CD4-positive, alpha-beta T cell treated with Interleukin-6 for 4 hours (primary cell): ENCODE measurements at regions not wholly inside any gene's neighbourhood (a gene's known extent, or its start where the extent isn't known, plus 50 kb on each side); places are given as distances from the start of the nearest gene placed in this dataset.

Experiments
- DNase-seq: peaks from one replicate; pipeline ENCODE4 v3.0.0-alpha.2; 2020; ENCODE audit warnings: mixed read lengths

GRCh38 chr12:124426594-124427555 is 132.0 kb downstream of the RFLNA start:
- DNase-seq = no peak

- no peak for DNase-seq
Measured at GRCh38 chr12:124425667-124426066, 130.8 kb downstream of the RFLNA start.

- no peak for DNase-seq
Measured at GRCh38 chr12:124424516-124424905, 129.6 kb downstream of the RFLNA start.

GRCh38 chr12:124423761-124424515 is 129.0 kb downstream of the RFLNA start:
- DNase-seq = no peak

GRCh38 chr12:124422570-124423523 is 128.0 kb downstream of the RFLNA start:
- no peak for DNase-seq

- DNase-seq = no peak
Measured at GRCh38 chr12:124422142-124422569, 127.3 kb downstream of the RFLNA start.

GRCh38 chr12:124420996-124421674 is 126.2 kb downstream of the RFLNA start:
- DNase-seq = no peak

- DNase-seq = no peak
Measured at GRCh38 chr12:124420041-124420995, 125.4 kb downstream of the RFLNA start.

GRCh38 chr12:124419292-124420040 is 124.6 kb downstream of the RFLNA start:
- DNase-seq = no peak

- DNase-seq = no peak
Measured at GRCh38 chr12:124418791-124419190, 123.9 kb downstream of the RFLNA start.

- no peak for DNase-seq
Measured at GRCh38 chr12:124418156-124418555, 123.3 kb downstream of the RFLNA start.

- DNase-seq = no peak
Measured at GRCh38 chr12:124416516-124417395, 121.9 kb downstream of the RFLNA start.

GRCh38 chr12:124415064-124415463 is 120.2 kb downstream of the RFLNA start:
- DNase-seq = no peak

- DNase-seq = no peak
Measured at GRCh38 chr12:124413915-124414314, 119.0 kb downstream of the RFLNA start.

GRCh38 chr12:124413401-124413800 is 118.5 kb downstream of the RFLNA start:
- no peak for DNase-seq

- DNase-seq = no peak
Measured at GRCh38 chr12:124412646-124413015, 117.7 kb downstream of the RFLNA start.

- DNase-seq = no peak
Measured at GRCh38 chr12:124411953-124412645, 117.2 kb downstream of the RFLNA start.

GRCh38 chr12:124411281-124411878 is 116.5 kb downstream of the RFLNA start:
- DNase-seq = no peak
